Loucy (cell line): ENCODE measurements at regions not wholly inside any gene's neighbourhood (a gene's known extent, or its start where the extent isn't known, plus 50 kb on each side); places are given as distances from the start of the nearest gene placed in this dataset.

Experiments used
- EZH2phosphoT487 ChIP-seq: fragments of 200-600 bp; IDR thresholded peaks from 2 replicates; pipeline ENCODE4 v1.6.1; 2018; ENCODE audit warnings: antibody characterized with exemption, mild to moderate bottlenecking, moderate library complexity, borderline replicate concordance
- TF ChIP-seq, protein P1 (sequence below): fragments of 200-600 bp; sonication (generic); conservative IDR thresholded peaks from 2 replicates; pipeline ENCODE4 v1.5.1; 2014; ENCODE audit warnings: mild to moderate bottlenecking, antibody characterized with exemption, low read length

DNA sequence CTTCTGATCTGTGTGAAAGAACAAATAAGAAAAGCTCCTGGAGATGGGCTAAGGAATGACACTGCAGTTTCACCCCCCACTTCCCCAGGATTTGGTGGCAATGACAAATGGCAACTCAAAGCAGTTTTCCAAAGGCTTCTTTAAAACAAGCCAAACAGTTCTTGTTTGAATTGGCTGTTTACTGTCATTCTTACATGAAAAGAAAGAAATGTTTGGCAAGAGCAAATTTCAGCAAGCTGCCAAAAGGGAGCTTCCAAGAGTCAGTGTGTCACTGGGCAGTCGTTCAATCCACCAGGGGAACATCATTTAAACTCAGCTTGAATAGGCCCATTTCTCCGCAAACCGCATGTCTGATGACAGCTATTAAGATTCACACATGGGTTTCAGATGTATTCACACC, 119.0 kb upstream of the RHOBTB1 start:
- TF ChIP-seq, protein P1, sequence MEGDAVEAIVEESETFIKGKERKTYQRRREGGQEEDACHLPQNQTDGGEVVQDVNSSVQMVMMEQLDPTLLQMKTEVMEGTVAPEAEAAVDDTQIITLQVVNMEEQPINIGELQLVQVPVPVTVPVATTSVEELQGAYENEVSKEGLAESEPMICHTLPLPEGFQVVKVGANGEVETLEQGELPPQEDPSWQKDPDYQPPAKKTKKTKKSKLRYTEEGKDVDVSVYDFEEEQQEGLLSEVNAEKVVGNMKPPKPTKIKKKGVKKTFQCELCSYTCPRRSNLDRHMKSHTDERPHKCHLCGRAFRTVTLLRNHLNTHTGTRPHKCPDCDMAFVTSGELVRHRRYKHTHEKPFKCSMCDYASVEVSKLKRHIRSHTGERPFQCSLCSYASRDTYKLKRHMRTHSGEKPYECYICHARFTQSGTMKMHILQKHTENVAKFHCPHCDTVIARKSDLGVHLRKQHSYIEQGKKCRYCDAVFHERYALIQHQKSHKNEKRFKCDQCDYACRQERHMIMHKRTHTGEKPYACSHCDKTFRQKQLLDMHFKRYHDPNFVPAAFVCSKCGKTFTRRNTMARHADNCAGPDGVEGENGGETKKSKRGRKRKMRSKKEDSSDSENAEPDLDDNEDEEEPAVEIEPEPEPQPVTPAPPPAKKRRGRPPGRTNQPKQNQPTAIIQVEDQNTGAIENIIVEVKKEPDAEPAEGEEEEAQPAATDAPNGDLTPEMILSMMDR = no peak
- TF ChIP-seq EZH2phosphoT487 = no peak
